Ovary (tissue), 3 donors: ENCODE measurements at regions not wholly inside any gene's neighbourhood (a gene's known extent, or its start where the extent isn't known, plus 50 kb on each side); places are given as distances from the start of the nearest gene placed in this dataset.

ENCODE experiments used
- CTCF ChIP-seq, 3 donors: fragments of 450-650 bp in 2 of 3; fragments of 200-600 bp in 1 of 3; IDR thresholded peaks; one replicate each; pipeline versions ENCODE4 v1.5.1 to v1.8.0; 2016 to 2022; ENCODE audit warnings: antibody characterized with exemption in 3 of 3, mild to moderate bottlenecking in 1 of 3
- POLR2A ChIP-seq: fragments of 450-650 bp; IDR thresholded peaks from one replicate; pipeline ENCODE4 v1.6.1; 2017; ENCODE audit warnings: antibody characterized with exemption, mild to moderate bottlenecking, moderate library complexity
- donor health status: DM: no; HTN: no; CAD: no.

- TF ChIP-seq CTCF (IDR thresholded peaks at IDR 0.05) (no peak), POLR2A (no peak)
Observed at GRCh38 chr12:66767536-66767935, 88.7 kb upstream of the GRIP1 start.
